ENCODE measurements at regions not wholly inside any gene's neighbourhood (a gene's known extent, or its start where the extent isn't known, plus 50 kb on each side); places are given as distances from the start of the nearest gene placed in this dataset.
"Not testable (repeated sequence)": the region's sequence is repeated elsewhere in the genome, so short reads cannot be mapped to it uniquely, and the experiment has no call there.

GRCh38 chr5:27748847-27749246, 710.5 kb upstream of the CDH9 start:
- no peak overlapping the region for H3K23ac ChIP-seq (ENCODE audit: low read length)
- no peaks in the 10 kb centered on the region for H3K9me3 ChIP-seq (ENCODE audit: insufficient read depth, low read depth, low read length)
- H4K12ac ChIP-seq (ENCODE audit: low read depth, low read length): no peak overlapping the region
- H3K36me3 ChIP-seq (ENCODE audit: control insufficient read depth in 1 of 2, insufficient read depth in 2 of 2, low read length in 2 of 2): no peaks in the 10 kb centered on the region
- no peaks in the 10 kb centered on the region for H3K79me1 ChIP-seq (ENCODE audit: low read length)
- H3K27me3 ChIP-seq (ENCODE audit: insufficient read depth, low read length): no peaks in the 10 kb centered on the region
- H3K4me1 ChIP-seq (ENCODE audit: control insufficient read depth in 1 of 2, insufficient read depth in 2 of 2, low read length in 2 of 2): no peaks in the 10 kb centered on the region
- H4K91ac ChIP-seq (ENCODE audit: low read depth, low read length): no peak overlapping the region
- H3K9ac ChIP-seq (ENCODE audit: low read length): no peak overlapping the region
- no peak overlapping the region for H3K4me2 ChIP-seq (ENCODE audit: low read length)
- no peak overlapping the region for H3K27ac ChIP-seq (ENCODE audit: low read depth, low read length)
- no peak overlapping the region for H4K8ac ChIP-seq (ENCODE audit: low read depth, low read length)
- no peak overlapping the region for H2BK5ac ChIP-seq (ENCODE audit: low read depth, low read length, poor library complexity)
- no peak overlapping the region for H2BK12ac ChIP-seq (ENCODE audit: low read length)
- DNase-seq: peak in 1 of 2 donors; percentile 8
- no peak overlapping the region for H3K14ac ChIP-seq (ENCODE audit: low read length)
- H3K4me3 ChIP-seq (ENCODE audit: low read depth, low read length): no peak overlapping the region
- H2BK120ac ChIP-seq (ENCODE audit: insufficient read depth, low read length, poor library complexity): no peak overlapping the region
- no peak overlapping the region for H3K4ac ChIP-seq (ENCODE audit: low read depth, low read length)
- no peaks in the 10 kb centered on the region for H3K79me2 ChIP-seq (ENCODE audit: control insufficient read depth, insufficient read depth, low read length, poor library complexity)
- H3K18ac ChIP-seq (ENCODE audit: low read length): no peak overlapping the region
- H2AFZ ChIP-seq (ENCODE audit: insufficient read depth, low read length, poor library complexity): no peak overlapping the region
- H2AK5ac ChIP-seq (ENCODE audit: low read length): no peak overlapping the region

DNA sequence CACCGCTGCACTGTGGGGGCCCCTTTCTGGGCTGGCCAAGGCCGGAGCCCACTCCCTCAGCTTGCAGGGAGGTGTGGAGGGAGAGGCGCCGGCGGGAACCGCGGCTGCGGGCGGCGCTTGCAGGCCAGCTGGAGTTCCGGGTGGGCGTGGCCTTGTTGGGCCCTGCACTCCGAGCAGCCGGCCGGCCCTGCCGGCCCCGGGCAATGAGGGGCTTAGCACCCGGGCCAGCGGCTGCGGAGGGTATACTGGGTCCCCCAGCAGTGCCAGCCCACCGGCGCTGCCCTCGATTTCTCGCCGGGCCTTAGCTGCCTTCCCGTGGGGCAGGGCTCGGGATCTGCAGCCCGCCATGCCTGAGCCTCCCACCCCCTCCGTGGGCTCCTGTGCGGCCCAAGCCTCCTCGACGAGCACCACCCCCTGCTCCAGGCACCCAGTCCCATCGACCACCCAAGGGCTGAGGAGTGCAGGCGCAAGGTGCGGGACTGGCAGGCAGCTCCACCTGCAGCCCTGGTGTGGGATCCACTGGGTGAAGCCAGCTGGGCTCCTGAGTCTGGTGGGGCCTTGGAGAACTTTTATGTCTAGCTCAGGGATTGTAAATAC, 705.1 kb upstream of the CDH9 start:
- not testable (repeated sequence) for H4K12ac ChIP-seq (ENCODE audit: low read depth, low read length); H3K27me3 ChIP-seq (ENCODE audit: insufficient read depth, low read length); DNase-seq; H3K4me3 ChIP-seq (ENCODE audit: low read depth, low read length); H2AK5ac ChIP-seq (ENCODE audit: low read length); H3K4me2 ChIP-seq (ENCODE audit: low read length); H2BK12ac ChIP-seq (ENCODE audit: low read length); H3K79me1 ChIP-seq (ENCODE audit: low read length); H3K4me1 ChIP-seq (ENCODE audit: control insufficient read depth in 1 of 2, insufficient read depth in 2 of 2, low read length in 2 of 2); H3K79me2 ChIP-seq (ENCODE audit: control insufficient read depth, insufficient read depth, low read length, poor library complexity); H4K8ac ChIP-seq (ENCODE audit: low read depth, low read length); H3K14ac ChIP-seq (ENCODE audit: low read length); H2BK5ac ChIP-seq (ENCODE audit: low read depth, low read length, poor library complexity); H3K27ac ChIP-seq (ENCODE audit: low read depth, low read length); H3K9me3 ChIP-seq (ENCODE audit: insufficient read depth, low read depth, low read length); H3K4ac ChIP-seq (ENCODE audit: low read depth, low read length); H3K36me3 ChIP-seq (ENCODE audit: control insufficient read depth in 1 of 2, insufficient read depth in 2 of 2, low read length in 2 of 2); H3K23ac ChIP-seq (ENCODE audit: low read length); H3K9ac ChIP-seq (ENCODE audit: low read length); H3K18ac ChIP-seq (ENCODE audit: low read length); H2AFZ ChIP-seq (ENCODE audit: insufficient read depth, low read length, poor library complexity); H4K91ac ChIP-seq (ENCODE audit: low read depth, low read length); H2BK120ac ChIP-seq (ENCODE audit: insufficient read depth, low read length, poor library complexity)
- WGBS (ENCODE audit: extremely low coverage, insufficient coverage, insufficient read length): no CpG with 5 or more reads among the region's 35 CpGs

DNA sequence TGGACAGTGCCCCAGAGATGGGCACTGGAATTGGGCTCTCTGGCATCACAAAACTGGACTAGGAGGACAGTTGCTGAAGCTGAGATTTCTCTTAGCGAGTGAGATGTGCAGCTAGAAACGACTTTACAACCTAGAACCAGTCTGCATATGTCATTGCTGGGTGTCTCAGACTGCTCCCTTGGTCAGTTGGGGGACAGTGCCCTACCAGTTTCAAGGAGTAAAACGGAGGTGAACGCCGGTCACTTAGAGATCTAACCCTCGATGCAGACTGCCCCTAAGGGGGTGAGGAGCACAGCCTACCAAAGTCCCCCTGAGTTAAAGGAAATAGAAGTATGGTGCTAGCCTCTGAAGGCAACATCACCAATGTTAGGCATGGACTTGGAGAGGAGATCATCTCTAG, 704.4 kb upstream of the CDH9 start:
- Histone ChIP-seq H3K79me2 (ENCODE audit: control insufficient read depth, insufficient read depth, low read length, poor library complexity) (no peaks in the 10 kb centered on the region), H3K4me2 (ENCODE audit: low read length) (no peak overlapping the region)
- no peak for DNase-seq

GRCh38 chr5:27734838-27735237, 696.5 kb upstream of the CDH9 start:
- Histone ChIP-seq H4K8ac (ENCODE audit: low read depth, low read length) (no peak overlapping the region), H3K79me1 (ENCODE audit: low read length) (no peaks in the 10 kb centered on the region), H3K27ac (ENCODE audit: low read depth, low read length) (no peak overlapping the region), H4K91ac (ENCODE audit: low read depth, low read length) (no peak overlapping the region), H3K23ac (ENCODE audit: low read length) (no peak overlapping the region), H3K79me2 (ENCODE audit: control insufficient read depth, insufficient read depth, low read length, poor library complexity) (no peaks in the 10 kb centered on the region), H3K4me3 (ENCODE audit: low read depth, low read length) (no peak overlapping the region), H2AFZ (ENCODE audit: insufficient read depth, low read length, poor library complexity) (no peak overlapping the region), H2BK120ac (ENCODE audit: insufficient read depth, low read length, poor library complexity) (no peak overlapping the region), H2AK5ac (ENCODE audit: low read length) (no peak overlapping the region), H3K9me3 (ENCODE audit: insufficient read depth, low read depth, low read length) (no peaks in the 10 kb centered on the region), H3K9ac (ENCODE audit: low read length) (no peak overlapping the region), H3K18ac (ENCODE audit: low read length) (no peak overlapping the region), H3K4me2 (ENCODE audit: low read length) (no peak overlapping the region), H2BK12ac (ENCODE audit: low read length) (no peak overlapping the region), H3K14ac (ENCODE audit: low read length) (no peak overlapping the region), H3K4ac (ENCODE audit: low read depth, low read length) (no peak overlapping the region), H4K12ac (ENCODE audit: low read depth, low read length) (no peak overlapping the region), H3K27me3 (ENCODE audit: insufficient read depth, low read length) (no peaks in the 10 kb centered on the region), H2BK5ac (ENCODE audit: low read depth, low read length, poor library complexity) (no peak overlapping the region), H3K36me3 (ENCODE audit: control insufficient read depth in 1 of 2, insufficient read depth in 2 of 2, low read length in 2 of 2) (no peaks in the 10 kb centered on the region), H3K4me1 (ENCODE audit: control insufficient read depth in 1 of 2, insufficient read depth in 2 of 2, low read length in 2 of 2) (no peaks in the 10 kb centered on the region)
- no CpG with 5 or more reads among the region's 1 CpG for WGBS (ENCODE audit: extremely low coverage, insufficient coverage, insufficient read length)
- no peak for DNase-seq

More for the DNA sequence above, 704.4 kb upstream of the CDH9 start:
- no peak overlapping the region for H3K9ac ChIP-seq (ENCODE audit: low read length)
- H4K8ac ChIP-seq (ENCODE audit: low read depth, low read length): no peak overlapping the region
- H2AK5ac ChIP-seq (ENCODE audit: low read length): no peak overlapping the region
- no peak overlapping the region for H3K27ac ChIP-seq (ENCODE audit: low read depth, low read length)
- H3K27me3 ChIP-seq (ENCODE audit: insufficient read depth, low read length): no peaks in the 10 kb centered on the region
- WGBS (ENCODE audit: extremely low coverage, insufficient coverage, insufficient read length): no CpG with 5 or more reads among the region's 6 CpGs
- H3K4me3 ChIP-seq (ENCODE audit: low read depth, low read length): no peak overlapping the region
- no peak overlapping the region for H2BK12ac ChIP-seq (ENCODE audit: low read length)
- no peak overlapping the region for H3K23ac ChIP-seq (ENCODE audit: low read length)
- H3K14ac ChIP-seq (ENCODE audit: low read length): no peak overlapping the region
- H2BK120ac ChIP-seq (ENCODE audit: insufficient read depth, low read length, poor library complexity): no peak overlapping the region
- no peak overlapping the region for H2AFZ ChIP-seq (ENCODE audit: insufficient read depth, low read length, poor library complexity)
- H3K79me1 ChIP-seq (ENCODE audit: low read length): no peaks in the 10 kb centered on the region
- H3K9me3 ChIP-seq (ENCODE audit: insufficient read depth, low read depth, low read length): no peaks in the 10 kb centered on the region
- H4K91ac ChIP-seq (ENCODE audit: low read depth, low read length): no peak overlapping the region
- H2BK5ac ChIP-seq (ENCODE audit: low read depth, low read length, poor library complexity): no peak overlapping the region
- H3K4me1 ChIP-seq (ENCODE audit: control insufficient read depth in 1 of 2, insufficient read depth in 2 of 2, low read length in 2 of 2): no peaks in the 10 kb centered on the region
- no peaks in the 10 kb centered on the region for H3K36me3 ChIP-seq (ENCODE audit: control insufficient read depth in 1 of 2, insufficient read depth in 2 of 2, low read length in 2 of 2)
- no peak overlapping the region for H3K4ac ChIP-seq (ENCODE audit: low read depth, low read length)
- H4K12ac ChIP-seq (ENCODE audit: low read depth, low read length): no peak overlapping the region
- H3K18ac ChIP-seq (ENCODE audit: low read length): no peak overlapping the region
